Right atrium auricular region (tissue), 2 donors: ENCODE measurements at regions not wholly inside any gene's neighbourhood (a gene's known extent, or its start where the extent isn't known, plus 50 kb on each side); places are given as distances from the start of the nearest gene placed in this dataset.

Source experiments
- DNase-seq: peaks from one replicate; pipeline ENCODE4 v3.0.0-alpha.2; 2019; ENCODE audit warnings: low spot score
- H3K27ac ChIP-seq, 2 donors: fragments of 200-600 bp; sonication (generic); 1 replicate in 1 of 2; 2 replicates in 1 of 2; pipeline ENCODE4 v1.5.1; 2016 to 2019
- H3K27me3 ChIP-seq, 2 donors: fragments of 200-600 bp; sonication (generic); one replicate each; pipeline versions ENCODE4 v1.5.1 to v1.6.0; 2017 to 2019
- H3K36me3 ChIP-seq: fragments of 200-600 bp; sonication (generic); one replicate; pipeline ENCODE4 v1.5.1; 2016
- H3K4me1 ChIP-seq, 2 donors: fragments of 200-600 bp; sonication (generic); one replicate each; pipeline versions ENCODE4 v1.5.1 to v1.6.0; 2017 to 2019
- H3K4me3 ChIP-seq, 2 donors: fragments of 200-600 bp; sonication (generic); 1 replicate in 1 of 2; 2 replicates in 1 of 2; pipeline ENCODE4 v1.5.1; 2017 to 2019; ENCODE audit warnings: mild to moderate bottlenecking in 1 of 2, moderate library complexity in 1 of 2
- H3K9me3 ChIP-seq, 2 donors: fragments of 200-600 bp; sonication (generic); one replicate each; pipeline ENCODE4 v1.5.1; 2019
- TF ChIP-seq, protein P1 (sequence below), 2 donors: fragments of 200-600 bp; sonication (generic); IDR thresholded peaks; one replicate each; pipeline ENCODE4 v1.5.1; 2019; ENCODE audit warnings: antibody characterized with exemption in 2 of 2

GRCh38 chr11:33467966-33468365 is 210.8 kb downstream of the HIPK3 start:
- no peaks in the 10 kb centered on the region for H3K36me3 ChIP-seq
- no peak overlapping the region for H3K27ac ChIP-seq
- H3K9me3 ChIP-seq = no peaks in the 10 kb centered on the region
- TF ChIP-seq, protein P1, sequence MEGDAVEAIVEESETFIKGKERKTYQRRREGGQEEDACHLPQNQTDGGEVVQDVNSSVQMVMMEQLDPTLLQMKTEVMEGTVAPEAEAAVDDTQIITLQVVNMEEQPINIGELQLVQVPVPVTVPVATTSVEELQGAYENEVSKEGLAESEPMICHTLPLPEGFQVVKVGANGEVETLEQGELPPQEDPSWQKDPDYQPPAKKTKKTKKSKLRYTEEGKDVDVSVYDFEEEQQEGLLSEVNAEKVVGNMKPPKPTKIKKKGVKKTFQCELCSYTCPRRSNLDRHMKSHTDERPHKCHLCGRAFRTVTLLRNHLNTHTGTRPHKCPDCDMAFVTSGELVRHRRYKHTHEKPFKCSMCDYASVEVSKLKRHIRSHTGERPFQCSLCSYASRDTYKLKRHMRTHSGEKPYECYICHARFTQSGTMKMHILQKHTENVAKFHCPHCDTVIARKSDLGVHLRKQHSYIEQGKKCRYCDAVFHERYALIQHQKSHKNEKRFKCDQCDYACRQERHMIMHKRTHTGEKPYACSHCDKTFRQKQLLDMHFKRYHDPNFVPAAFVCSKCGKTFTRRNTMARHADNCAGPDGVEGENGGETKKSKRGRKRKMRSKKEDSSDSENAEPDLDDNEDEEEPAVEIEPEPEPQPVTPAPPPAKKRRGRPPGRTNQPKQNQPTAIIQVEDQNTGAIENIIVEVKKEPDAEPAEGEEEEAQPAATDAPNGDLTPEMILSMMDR (IDR thresholded peaks at IDR 0.05) = no peak
- H3K4me1 ChIP-seq = no peaks in the 10 kb centered on the region
- no peak overlapping the region for H3K4me3 ChIP-seq
- DNase-seq = no peak
- H3K27me3 ChIP-seq = no peaks in the 10 kb centered on the region

DNA sequence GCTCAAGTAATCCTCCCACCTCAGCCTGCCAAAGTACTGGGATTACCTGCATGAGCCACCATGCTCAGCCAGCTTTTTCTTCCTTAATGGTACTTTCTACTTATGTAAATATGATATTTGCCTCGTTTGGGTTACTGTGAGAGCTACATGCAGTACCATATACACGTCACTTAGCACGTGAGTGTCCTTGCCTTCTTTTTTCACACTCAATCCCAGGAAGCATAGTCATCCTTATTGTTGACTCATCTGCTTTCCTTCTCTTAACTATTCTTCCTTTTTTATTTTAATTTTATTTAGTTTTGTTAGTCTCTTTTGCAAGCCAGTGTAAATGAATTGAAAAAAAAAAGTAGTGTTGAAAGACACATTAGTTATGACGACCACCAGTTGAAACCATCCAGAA is 205.9 kb downstream of the HIPK3 start:
- TF ChIP-seq, protein P1 (IDR thresholded peaks at IDR 0.05) = no peak
- Histone ChIP-seq H3K9me3 (no peaks in the 10 kb centered on the region), H3K27me3 (no peaks in the 10 kb centered on the region)

GRCh38 chr11:33461369-33462125 is 204.4 kb downstream of the HIPK3 start:
- no peak for DNase-seq

More for the DNA sequence above, 205.9 kb downstream of the HIPK3 start:
- H3K4me1 ChIP-seq = no peaks in the 10 kb centered on the region
- no peak overlapping the region for H3K27ac ChIP-seq
- DNase-seq = no peak
- H3K4me3 ChIP-seq = no peak overlapping the region
- no peaks in the 10 kb centered on the region for H3K36me3 ChIP-seq

DNA sequence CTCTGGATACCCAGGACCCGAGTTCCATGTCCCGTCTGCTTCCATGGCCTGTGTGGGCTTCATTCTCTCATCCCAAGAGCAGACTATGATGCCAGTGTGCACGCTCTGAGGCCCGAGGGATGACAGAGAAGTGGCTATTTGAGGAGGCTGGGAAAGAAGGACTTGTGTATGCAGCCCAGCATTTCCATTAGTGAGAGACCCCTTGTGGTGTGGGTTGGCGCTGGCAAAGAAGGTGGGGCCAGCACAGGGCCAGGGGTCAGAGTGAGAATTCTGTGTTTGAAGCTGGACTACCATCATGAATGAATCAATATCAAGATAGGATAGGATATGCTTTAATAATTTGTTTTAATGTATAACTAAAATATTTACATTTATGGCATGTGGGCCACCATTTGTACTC is 200.8 kb downstream of the HIPK3 start:
- Histone ChIP-seq H3K4me1 (no peaks in the 10 kb centered on the region), H3K9me3 (no peaks in the 10 kb centered on the region), H3K4me3 (no peak overlapping the region), H3K27ac (no peak overlapping the region), H3K36me3 (no peaks in the 10 kb centered on the region), H3K27me3 (no peaks in the 10 kb centered on the region)
- DNase-seq = no peak
- TF ChIP-seq, protein P1 (IDR thresholded peaks at IDR 0.05) = no peak

More at GRCh38 chr11:33461369-33462125, 204.4 kb downstream of the HIPK3 start:
- Histone ChIP-seq H3K27ac (no peak overlapping the region), H3K36me3 (no peaks in the 10 kb centered on the region), H3K4me3 (no peak overlapping the region), H3K9me3 (no peaks in the 10 kb centered on the region), H3K27me3 (no peaks in the 10 kb centered on the region), H3K4me1 (no peaks in the 10 kb centered on the region)
- TF ChIP-seq, protein P1 (IDR thresholded peaks at IDR 0.05) = no peak

DNA sequence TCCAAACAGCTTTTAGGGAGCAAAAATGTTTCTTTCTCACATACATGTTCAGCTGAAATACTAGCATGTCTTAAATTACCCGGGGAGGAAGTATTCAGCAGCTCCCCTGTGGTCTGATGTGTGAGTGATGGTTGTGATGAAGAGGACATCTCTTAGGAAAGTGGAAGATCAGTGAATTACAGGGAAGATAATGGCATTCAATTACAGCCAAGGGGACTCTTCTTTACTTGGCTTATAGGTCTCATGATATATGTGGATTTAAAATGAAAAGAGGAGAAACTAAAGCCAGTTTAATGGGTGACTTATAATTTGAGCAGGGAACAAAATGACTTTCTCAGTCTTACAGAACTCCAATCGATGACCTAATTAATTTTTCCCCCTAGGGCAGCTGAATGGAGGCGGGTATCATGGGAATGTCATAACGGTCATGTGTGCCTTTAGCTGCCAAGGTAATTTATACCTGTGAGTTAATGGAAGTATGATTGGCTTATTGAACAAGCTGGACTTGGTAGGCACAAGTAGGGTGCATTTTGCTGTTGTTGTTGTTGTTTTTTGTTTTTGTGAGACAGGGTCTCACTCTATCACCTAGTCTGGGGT is 198.8 kb downstream of the HIPK3 start:
- H3K27me3 ChIP-seq = no peaks in the 10 kb centered on the region
- no peak overlapping the region for H3K4me3 ChIP-seq
- no peak overlapping the region for H3K27ac ChIP-seq
- no peaks in the 10 kb centered on the region for H3K9me3 ChIP-seq
- TF ChIP-seq, protein P1 (IDR thresholded peaks at IDR 0.05) = no peak
- no peaks in the 10 kb centered on the region for H3K36me3 ChIP-seq
- no peaks in the 10 kb centered on the region for H3K4me1 ChIP-seq
- DNase-seq = no peak
